NB4 (cell line): ENCODE measurements at regions not wholly inside any gene's neighbourhood (a gene's known extent, or its start where the extent isn't known, plus 50 kb on each side); places are given as distances from the start of the nearest gene placed in this dataset.

ENCODE experiments used
- POLR2A ChIP-seq: IDR thresholded peaks from 2 replicates; pipeline ENCODE4 v1.6.1; 2011; ENCODE audit warnings: mild to moderate bottlenecking; ENCODE audit not compliant: insufficient read length; ENCODE audit errors: extremely low read depth
- TF ChIP-seq, protein P1 (sequence below): IDR thresholded peaks from one replicate; pipeline ENCODE4 v1.5.1; 2012; ENCODE audit warnings: low read depth, low read length

DNA sequence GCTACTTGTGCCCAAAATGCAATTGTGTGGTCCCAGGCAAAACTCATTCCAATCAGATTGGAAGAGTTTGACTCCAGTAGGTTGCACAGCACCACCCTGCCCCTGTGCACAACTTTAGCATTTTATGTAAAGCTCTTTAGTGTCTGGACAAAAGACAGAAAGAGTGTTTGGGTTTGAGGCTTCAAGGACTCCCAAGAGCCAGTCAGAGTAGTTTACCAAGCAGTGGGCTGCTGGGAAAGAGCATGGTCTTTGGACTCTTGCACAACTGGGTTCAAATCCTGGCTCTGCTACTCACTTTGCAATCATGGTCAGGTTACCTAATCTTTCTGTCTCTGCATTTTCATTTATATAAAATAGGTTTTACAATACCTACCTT lies 75.8 kb upstream of the UMPS start:
- TF ChIP-seq, protein P1, sequence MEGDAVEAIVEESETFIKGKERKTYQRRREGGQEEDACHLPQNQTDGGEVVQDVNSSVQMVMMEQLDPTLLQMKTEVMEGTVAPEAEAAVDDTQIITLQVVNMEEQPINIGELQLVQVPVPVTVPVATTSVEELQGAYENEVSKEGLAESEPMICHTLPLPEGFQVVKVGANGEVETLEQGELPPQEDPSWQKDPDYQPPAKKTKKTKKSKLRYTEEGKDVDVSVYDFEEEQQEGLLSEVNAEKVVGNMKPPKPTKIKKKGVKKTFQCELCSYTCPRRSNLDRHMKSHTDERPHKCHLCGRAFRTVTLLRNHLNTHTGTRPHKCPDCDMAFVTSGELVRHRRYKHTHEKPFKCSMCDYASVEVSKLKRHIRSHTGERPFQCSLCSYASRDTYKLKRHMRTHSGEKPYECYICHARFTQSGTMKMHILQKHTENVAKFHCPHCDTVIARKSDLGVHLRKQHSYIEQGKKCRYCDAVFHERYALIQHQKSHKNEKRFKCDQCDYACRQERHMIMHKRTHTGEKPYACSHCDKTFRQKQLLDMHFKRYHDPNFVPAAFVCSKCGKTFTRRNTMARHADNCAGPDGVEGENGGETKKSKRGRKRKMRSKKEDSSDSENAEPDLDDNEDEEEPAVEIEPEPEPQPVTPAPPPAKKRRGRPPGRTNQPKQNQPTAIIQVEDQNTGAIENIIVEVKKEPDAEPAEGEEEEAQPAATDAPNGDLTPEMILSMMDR: no peak
- TF ChIP-seq POLR2A: no peak
